ENCODE measurements at regions not wholly inside any gene's neighbourhood (a gene's known extent, or its start where the extent isn't known, plus 50 kb on each side); places are given as distances from the start of the nearest gene placed in this dataset.

DNA sequence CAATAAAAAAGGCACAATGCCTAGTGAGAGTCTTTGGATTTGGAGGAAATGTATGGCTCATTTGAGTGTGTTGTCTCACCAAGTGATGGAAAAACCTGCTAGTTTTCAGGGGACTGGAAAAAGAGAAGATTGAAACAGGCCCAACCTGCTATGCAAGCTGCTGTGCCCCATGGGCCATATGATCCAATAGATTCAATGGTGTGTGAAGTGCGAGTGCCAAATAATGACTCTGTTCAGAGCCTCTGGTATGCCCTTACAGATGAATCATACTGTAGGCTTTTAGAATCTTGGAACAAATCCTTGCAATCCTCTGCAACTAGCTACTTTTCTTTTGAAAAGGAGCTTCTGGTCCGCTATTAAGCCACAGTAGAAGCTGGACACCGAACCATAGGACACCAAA is 529.8 kb upstream of the CNTNAP5 start:
- no peak overlapping the region for H3K4me2 ChIP-seq (ENCODE audit: low read length)
- H3K36me3 ChIP-seq (ENCODE audit: control insufficient read depth, insufficient read depth, low read length), result no peaks in the 10 kb centered on the region
- no peak overlapping the region for H2AFZ ChIP-seq
- no peaks in the 10 kb centered on the region for H3K9me3 ChIP-seq (ENCODE audit: control insufficient read depth, low read length)
- TF ChIP-seq, protein P1, sequence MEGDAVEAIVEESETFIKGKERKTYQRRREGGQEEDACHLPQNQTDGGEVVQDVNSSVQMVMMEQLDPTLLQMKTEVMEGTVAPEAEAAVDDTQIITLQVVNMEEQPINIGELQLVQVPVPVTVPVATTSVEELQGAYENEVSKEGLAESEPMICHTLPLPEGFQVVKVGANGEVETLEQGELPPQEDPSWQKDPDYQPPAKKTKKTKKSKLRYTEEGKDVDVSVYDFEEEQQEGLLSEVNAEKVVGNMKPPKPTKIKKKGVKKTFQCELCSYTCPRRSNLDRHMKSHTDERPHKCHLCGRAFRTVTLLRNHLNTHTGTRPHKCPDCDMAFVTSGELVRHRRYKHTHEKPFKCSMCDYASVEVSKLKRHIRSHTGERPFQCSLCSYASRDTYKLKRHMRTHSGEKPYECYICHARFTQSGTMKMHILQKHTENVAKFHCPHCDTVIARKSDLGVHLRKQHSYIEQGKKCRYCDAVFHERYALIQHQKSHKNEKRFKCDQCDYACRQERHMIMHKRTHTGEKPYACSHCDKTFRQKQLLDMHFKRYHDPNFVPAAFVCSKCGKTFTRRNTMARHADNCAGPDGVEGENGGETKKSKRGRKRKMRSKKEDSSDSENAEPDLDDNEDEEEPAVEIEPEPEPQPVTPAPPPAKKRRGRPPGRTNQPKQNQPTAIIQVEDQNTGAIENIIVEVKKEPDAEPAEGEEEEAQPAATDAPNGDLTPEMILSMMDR (IDR thresholded peaks at IDR 0.05), result no peak
- H3K9ac ChIP-seq, result no peak overlapping the region
- H3K4me1 ChIP-seq, result no peaks in the 10 kb centered on the region
- no peak overlapping the region for H3K27ac ChIP-seq
- no peak overlapping the region for H3K4me3 ChIP-seq (ENCODE audit: low read depth, low read length)
- H3K79me2 ChIP-seq, result no peaks in the 10 kb centered on the region
- H3K27me3 ChIP-seq (ENCODE audit: control insufficient read depth, insufficient read depth, low read length), result no peaks in the 10 kb centered on the region

DNA sequence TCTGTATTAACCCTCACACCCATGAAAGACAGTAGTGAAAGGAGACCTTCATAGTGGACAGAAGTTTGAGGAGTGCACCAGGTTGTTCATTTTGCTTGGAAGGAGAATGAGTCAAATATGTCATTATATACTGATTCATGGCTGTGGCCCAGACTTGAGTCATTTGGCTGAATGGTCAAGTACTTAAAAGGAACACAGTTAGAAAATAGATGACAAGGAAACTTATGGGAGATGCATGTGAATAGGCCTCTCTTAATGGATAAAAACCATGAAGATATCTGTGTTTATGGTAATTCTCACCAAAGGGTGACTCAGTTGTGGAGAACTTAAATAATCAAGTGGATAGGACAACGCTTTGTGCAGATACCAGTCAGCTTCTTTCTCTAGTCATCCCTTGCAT is 524.7 kb upstream of the CNTNAP5 start:
- TF ChIP-seq, protein P1 (IDR thresholded peaks at IDR 0.05), result no peak
- no peaks in the 10 kb centered on the region for H3K36me3 ChIP-seq (ENCODE audit: control insufficient read depth, insufficient read depth, low read length)
- H3K27me3 ChIP-seq (ENCODE audit: control insufficient read depth, insufficient read depth, low read length), result no peaks in the 10 kb centered on the region
- H3K79me2 ChIP-seq, result no peaks in the 10 kb centered on the region
- no peaks in the 10 kb centered on the region for H3K9me3 ChIP-seq (ENCODE audit: control insufficient read depth, low read length)
- H3K4me1 ChIP-seq, result no peaks in the 10 kb centered on the region
- H3K27ac ChIP-seq, result no peak overlapping the region
- no peak overlapping the region for H3K9ac ChIP-seq
- no peak overlapping the region for H3K4me3 ChIP-seq (ENCODE audit: low read depth, low read length)
- no peak overlapping the region for H3K4me2 ChIP-seq (ENCODE audit: low read length)
- H2AFZ ChIP-seq, result no peak overlapping the region

DNA sequence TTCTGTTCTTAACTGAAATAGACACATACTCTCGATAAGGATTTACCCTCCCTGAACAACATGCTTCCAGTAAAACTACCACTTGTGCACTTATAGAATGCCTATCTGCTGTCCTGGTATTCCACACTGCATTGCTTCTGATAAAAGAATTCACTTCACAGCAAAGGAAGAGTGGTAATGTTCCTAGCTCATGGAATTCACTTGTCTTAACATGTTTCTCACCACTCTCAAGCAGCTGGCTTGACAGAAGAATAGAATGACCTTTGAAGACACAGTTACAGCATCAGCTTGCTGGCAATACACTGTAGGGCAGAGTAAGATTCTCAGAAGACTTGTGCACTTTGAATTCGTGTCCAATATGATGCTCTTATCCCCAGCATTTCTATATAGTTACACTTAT is 524.1 kb upstream of the CNTNAP5 start:
- no peaks in the 10 kb centered on the region for H3K36me3 ChIP-seq (ENCODE audit: control insufficient read depth, insufficient read depth, low read length)
- H3K27ac ChIP-seq, result no peak overlapping the region
- H3K4me3 ChIP-seq (ENCODE audit: low read depth, low read length), result no peak overlapping the region
- no peak overlapping the region for H3K9ac ChIP-seq
- no peaks in the 10 kb centered on the region for H3K79me2 ChIP-seq
- H3K9me3 ChIP-seq (ENCODE audit: control insufficient read depth, low read length), result no peaks in the 10 kb centered on the region
- no peak overlapping the region for H2AFZ ChIP-seq
- H3K4me2 ChIP-seq (ENCODE audit: low read length), result no peak overlapping the region
- TF ChIP-seq, protein P1 (IDR thresholded peaks at IDR 0.05), result no peak
- no peaks in the 10 kb centered on the region for H3K27me3 ChIP-seq (ENCODE audit: control insufficient read depth, insufficient read depth, low read length)
- H3K4me1 ChIP-seq, result no peaks in the 10 kb centered on the region

DNA sequence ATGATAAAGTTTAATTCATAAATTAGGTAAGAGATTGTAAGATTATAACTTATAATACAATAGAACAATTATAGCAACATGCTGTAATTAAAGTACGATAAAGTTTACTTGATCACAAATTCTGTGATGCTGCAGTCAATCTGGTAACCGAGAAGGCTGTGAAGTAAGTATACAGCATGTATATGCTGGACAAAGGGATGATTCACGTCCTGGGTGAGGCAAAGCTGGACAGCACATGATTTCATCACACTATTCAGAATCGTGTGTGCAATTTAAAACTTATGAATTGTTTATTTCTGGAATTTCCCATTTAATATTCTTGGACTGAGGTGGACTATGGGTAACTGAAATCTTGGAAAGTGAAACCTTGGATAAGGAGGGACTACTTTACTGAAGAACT is 522.2 kb upstream of the CNTNAP5 start:
- Histone ChIP-seq H3K4me1 (no peaks in the 10 kb centered on the region), H3K4me2 (ENCODE audit: low read length) (no peak overlapping the region), H2AFZ (no peak overlapping the region), H3K27ac (no peak overlapping the region), H3K27me3 (ENCODE audit: control insufficient read depth, insufficient read depth, low read length) (no peaks in the 10 kb centered on the region), H3K9me3 (ENCODE audit: control insufficient read depth, low read length) (no peaks in the 10 kb centered on the region), H3K79me2 (no peaks in the 10 kb centered on the region), H3K9ac (no peak overlapping the region), H3K36me3 (ENCODE audit: control insufficient read depth, insufficient read depth, low read length) (no peaks in the 10 kb centered on the region), H3K4me3 (ENCODE audit: low read depth, low read length) (no peak overlapping the region)
- TF ChIP-seq, protein P1 (IDR thresholded peaks at IDR 0.05), result no peak

DNA sequence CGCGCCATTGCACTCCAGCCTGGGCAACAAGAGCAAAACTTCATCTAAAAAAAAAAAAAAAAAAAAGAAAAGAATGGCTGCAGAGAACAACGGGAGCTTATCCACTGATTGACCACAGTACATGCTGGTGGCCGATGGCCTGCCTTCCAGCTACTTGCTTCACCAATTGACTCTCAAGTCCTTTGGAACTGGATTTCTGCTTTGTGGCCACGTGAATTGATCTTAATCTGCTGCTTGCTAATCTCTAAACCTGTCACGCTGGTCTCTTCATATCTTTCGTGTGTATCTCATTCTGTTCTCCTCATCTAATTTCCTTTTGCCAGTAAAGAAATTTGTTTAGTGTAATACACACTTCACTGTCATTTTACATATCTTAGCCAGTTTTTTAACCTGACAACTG is 512.5 kb upstream of the CNTNAP5 start:
- H3K9me3 ChIP-seq (ENCODE audit: control insufficient read depth, low read length), result no peaks in the 10 kb centered on the region
- TF ChIP-seq, protein P1 (IDR thresholded peaks at IDR 0.05), result no peak
- no peaks in the 10 kb centered on the region for H3K36me3 ChIP-seq (ENCODE audit: control insufficient read depth, insufficient read depth, low read length)
- no peaks in the 10 kb centered on the region for H3K27me3 ChIP-seq (ENCODE audit: control insufficient read depth, insufficient read depth, low read length)
- H2AFZ ChIP-seq, result no peak overlapping the region
- no peaks in the 10 kb centered on the region for H3K4me1 ChIP-seq
- no peak overlapping the region for H3K4me2 ChIP-seq (ENCODE audit: low read length)
- no peak overlapping the region for H3K27ac ChIP-seq
- no peaks in the 10 kb centered on the region for H3K79me2 ChIP-seq
- H3K9ac ChIP-seq, result no peak overlapping the region
- H3K4me3 ChIP-seq (ENCODE audit: low read depth, low read length), result no peak overlapping the region

All from parathyroid adenoma (tissue), 2 donors.